ENCODE measurements at regions not wholly inside any gene's neighbourhood (a gene's known extent, or its start where the extent isn't known, plus 50 kb on each side); places are given as distances from the start of the nearest gene placed in this dataset.

DNA sequence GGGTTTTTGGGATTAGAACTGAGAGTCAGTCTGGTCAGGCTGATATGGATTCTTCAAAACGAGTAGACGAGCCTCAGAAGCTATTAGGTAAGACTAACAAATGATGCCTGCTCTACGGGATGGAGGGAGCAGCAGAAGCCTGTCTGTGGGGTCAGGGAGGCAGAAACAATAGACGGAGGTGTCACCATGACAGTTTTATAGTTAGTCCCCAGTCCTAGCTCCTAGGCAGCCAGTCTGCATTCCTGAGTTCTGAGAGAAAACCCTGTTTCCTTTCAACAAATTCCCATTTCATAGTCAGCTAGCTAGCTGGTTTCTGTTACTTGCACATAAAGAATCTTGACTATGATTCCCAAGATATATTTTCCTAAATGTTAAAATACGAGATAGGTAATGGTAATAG is 542.1 kb downstream of the PID1 start:
- TF ChIP-seq, protein P1, sequence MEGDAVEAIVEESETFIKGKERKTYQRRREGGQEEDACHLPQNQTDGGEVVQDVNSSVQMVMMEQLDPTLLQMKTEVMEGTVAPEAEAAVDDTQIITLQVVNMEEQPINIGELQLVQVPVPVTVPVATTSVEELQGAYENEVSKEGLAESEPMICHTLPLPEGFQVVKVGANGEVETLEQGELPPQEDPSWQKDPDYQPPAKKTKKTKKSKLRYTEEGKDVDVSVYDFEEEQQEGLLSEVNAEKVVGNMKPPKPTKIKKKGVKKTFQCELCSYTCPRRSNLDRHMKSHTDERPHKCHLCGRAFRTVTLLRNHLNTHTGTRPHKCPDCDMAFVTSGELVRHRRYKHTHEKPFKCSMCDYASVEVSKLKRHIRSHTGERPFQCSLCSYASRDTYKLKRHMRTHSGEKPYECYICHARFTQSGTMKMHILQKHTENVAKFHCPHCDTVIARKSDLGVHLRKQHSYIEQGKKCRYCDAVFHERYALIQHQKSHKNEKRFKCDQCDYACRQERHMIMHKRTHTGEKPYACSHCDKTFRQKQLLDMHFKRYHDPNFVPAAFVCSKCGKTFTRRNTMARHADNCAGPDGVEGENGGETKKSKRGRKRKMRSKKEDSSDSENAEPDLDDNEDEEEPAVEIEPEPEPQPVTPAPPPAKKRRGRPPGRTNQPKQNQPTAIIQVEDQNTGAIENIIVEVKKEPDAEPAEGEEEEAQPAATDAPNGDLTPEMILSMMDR (IDR thresholded peaks at IDR 0.05) = no peak
- intact Hi-C loops (cut with DNase I) = no loop called here
- Histone ChIP-seq H3K27ac (no peak overlapping the region), H3K27me3 (no peaks in the 10 kb centered on the region), H3K36me3 (no peaks in the 10 kb centered on the region), H3K4me1 (no peaks in the 10 kb centered on the region), H3K4me3 (no peak overlapping the region), H3K9ac (ENCODE audit: low read depth in 2 of 2, low read length in 2 of 2) (no peak overlapping the region), H3K9me3 (no peaks in the 10 kb centered on the region)
- DNase-seq = no peak

DNA sequence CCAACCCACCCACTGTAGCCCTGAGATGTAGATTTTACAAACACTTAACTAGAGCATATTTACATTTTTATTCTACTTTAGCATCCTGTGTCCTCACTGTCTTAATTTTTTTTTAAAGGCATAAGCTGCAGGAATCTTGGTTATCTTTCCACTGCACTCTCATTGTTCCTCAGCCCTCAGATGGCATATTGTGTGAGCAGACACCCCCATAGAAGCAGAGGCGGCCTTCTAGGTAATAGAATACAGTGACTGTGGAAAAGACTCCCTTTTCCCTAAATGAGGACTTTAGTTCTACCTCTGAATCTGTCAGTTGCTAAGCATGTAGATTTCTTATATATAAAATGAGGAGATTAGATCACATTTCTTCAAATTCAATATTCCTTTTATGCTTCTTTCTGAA is 543.5 kb upstream of the SPHKAP start:
- no peaks in the 10 kb centered on the region for H3K4me1 ChIP-seq
- intact Hi-C loops (cut with DNase I) = no loop called here
- H3K27me3 ChIP-seq = no peaks in the 10 kb centered on the region
- H3K9me3 ChIP-seq = no peaks in the 10 kb centered on the region
- TF ChIP-seq, protein P1 (IDR thresholded peaks at IDR 0.05) = no peak
- H3K4me3 ChIP-seq = no peak overlapping the region
- DNase-seq = no peak
- H3K27ac ChIP-seq = no peak overlapping the region
- no peaks in the 10 kb centered on the region for H3K36me3 ChIP-seq
- H3K9ac ChIP-seq (ENCODE audit: low read depth in 2 of 2, low read length in 2 of 2) = no peak overlapping the region

DNA sequence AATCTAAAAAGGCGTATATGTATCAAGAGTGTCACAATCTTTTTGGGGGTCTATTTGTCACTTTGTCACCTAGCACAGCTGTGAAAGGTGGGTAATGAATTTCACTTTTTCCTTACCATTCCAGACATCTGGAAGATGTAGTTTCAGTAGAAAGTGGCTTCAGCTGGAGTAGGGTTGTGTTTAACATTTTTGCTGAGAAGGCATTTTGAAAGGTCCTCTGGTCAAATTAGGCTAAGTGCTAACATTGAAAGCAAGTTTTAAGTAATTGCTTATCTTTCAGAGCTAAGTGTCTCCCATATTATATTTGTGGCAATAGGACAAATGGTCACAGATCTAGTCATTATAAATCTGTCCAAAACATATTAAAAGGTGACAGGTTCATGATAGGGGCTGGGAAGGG is 542.1 kb upstream of the SPHKAP start:
- intact Hi-C loops (cut with DNase I) = no loop called here
- TF ChIP-seq, protein P1 (IDR thresholded peaks at IDR 0.05) = no peak
- Histone ChIP-seq H3K4me1 (no peaks in the 10 kb centered on the region), H3K9ac (ENCODE audit: low read depth in 2 of 2, low read length in 2 of 2) (no peak overlapping the region), H3K36me3 (no peaks in the 10 kb centered on the region), H3K9me3 (no peaks in the 10 kb centered on the region), H3K27ac (no peak overlapping the region), H3K27me3 (no peaks in the 10 kb centered on the region), H3K4me3 (no peak overlapping the region)
- DNase-seq = no peak

DNA sequence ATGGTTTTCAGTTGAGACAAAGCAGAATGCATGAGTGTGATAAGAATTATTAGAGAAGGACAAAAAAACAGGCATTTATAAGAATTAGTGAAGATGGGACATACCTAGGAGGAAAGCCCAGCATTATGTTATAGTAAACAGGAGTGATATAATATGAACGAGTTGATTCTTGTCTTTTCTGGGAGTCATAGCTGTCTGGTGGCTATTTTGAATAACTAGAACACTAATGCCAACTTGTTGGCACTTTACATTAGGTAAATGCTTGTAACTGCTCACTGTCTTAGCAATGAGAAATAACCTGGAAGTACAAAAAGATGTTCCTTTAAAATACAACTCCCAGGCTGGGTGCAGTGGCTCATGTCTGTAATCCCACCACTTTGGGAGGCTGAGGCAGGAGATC is 540.8 kb upstream of the SPHKAP start:
- H3K9me3 ChIP-seq = no peaks in the 10 kb centered on the region
- H3K27ac ChIP-seq = no peak overlapping the region
- H3K4me3 ChIP-seq = no peak overlapping the region
- intact Hi-C loops (cut with DNase I) = no loop called here
- no peaks in the 10 kb centered on the region for H3K36me3 ChIP-seq
- no peak overlapping the region for H3K9ac ChIP-seq (ENCODE audit: low read depth in 2 of 2, low read length in 2 of 2)
- DNase-seq = no peak
- H3K4me1 ChIP-seq = no peaks in the 10 kb centered on the region
- TF ChIP-seq, protein P1 (IDR thresholded peaks at IDR 0.05) = no peak
- H3K27me3 ChIP-seq = no peaks in the 10 kb centered on the region

DNA sequence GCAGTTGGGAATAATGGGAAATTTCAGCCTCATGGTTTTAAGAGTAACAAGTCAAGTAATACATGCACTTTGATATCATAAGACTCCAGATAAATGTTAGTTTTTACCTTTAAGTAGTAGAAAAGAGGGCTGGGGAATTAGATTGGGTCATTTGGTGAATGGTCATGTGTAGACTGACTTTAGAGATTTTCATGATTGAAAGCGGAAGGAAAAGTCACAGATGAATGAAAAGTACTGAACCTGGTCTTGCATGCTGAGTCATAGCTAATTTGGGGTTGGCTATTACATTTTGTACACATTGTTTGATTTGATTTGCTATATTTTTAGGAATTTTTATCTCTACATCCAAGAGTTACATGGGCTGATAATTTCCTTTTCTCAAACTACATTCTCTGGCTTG is 539.4 kb upstream of the SPHKAP start:
- H3K36me3 ChIP-seq = no peaks in the 10 kb centered on the region
- intact Hi-C loops (cut with DNase I) = no loop called here

More for the DNA sequence above, 539.4 kb upstream of the SPHKAP start:
- no peak for DNase-seq
- Histone ChIP-seq H3K9me3 (no peaks in the 10 kb centered on the region), H3K27ac (no peak overlapping the region), H3K9ac (ENCODE audit: low read depth in 2 of 2, low read length in 2 of 2) (no peak overlapping the region), H3K4me3 (no peak overlapping the region), H3K27me3 (no peaks in the 10 kb centered on the region), H3K4me1 (no peaks in the 10 kb centered on the region)
- TF ChIP-seq, protein P1 (IDR thresholded peaks at IDR 0.05) = no peak
